MM.1S (cell line): ENCODE measurements at regions not wholly inside any gene's neighbourhood (a gene's known extent, or its start where the extent isn't known, plus 50 kb on each side); places are given as distances from the start of the nearest gene placed in this dataset.

ENCODE experiments used
- CTCF ChIP-seq: fragments of 300-600 bp; sonication (generic); IDR thresholded peaks from 2 replicates; pipeline ENCODE4 v1.5.1; 2016; ENCODE audit warnings: antibody characterized with exemption, low read length, mixed read lengths
- EZH2 ChIP-seq: fragments of 300-600 bp; sonication (generic); optimal IDR thresholded peaks from 2 replicates; pipeline ENCODE3; 2017; ENCODE audit warnings: low read depth, mild to moderate bottlenecking, antibody characterized with exemption, low read length, mixed read lengths
- EZH2phosphoT487 ChIP-seq: fragments of 300-600 bp; sonication (generic); IDR thresholded peaks from 2 replicates; pipeline ENCODE4 v1.6.1; 2018; ENCODE audit warnings: antibody characterized with exemption, low read length

GRCh38 chr3:30162579-30162978 lies 443.8 kb upstream of the TGFBR2 start:
- TF ChIP-seq CTCF = no peak
- no peak for TF ChIP-seq EZH2phosphoT487
- TF ChIP-seq EZH2 = no peak
